Mesenteric fat pad (tissue), 1 donor: ENCODE measurements at regions not wholly inside any gene's neighbourhood (a gene's known extent, or its start where the extent isn't known, plus 50 kb on each side); places are given as distances from the start of the nearest gene placed in this dataset.
"Not testable (repeated sequence)": the region's sequence is repeated elsewhere in the genome, so short reads cannot be mapped to it uniquely, and the experiment has no call there.

Source experiments
- DNase-seq: peaks from one replicate; pipeline ENCODE4 v3.0.0-alpha.2; 2020; ENCODE audit warnings: low spot score
- donor health status: DM: yes; HTN: yes; CAD: no.

GRCh38 chr9:31969552-31969951, 414.9 kb upstream of the ACO1 start:
- no peak for DNase-seq

GRCh38 chr9:31983895-31984294, 400.5 kb upstream of the ACO1 start:
- no peak for DNase-seq

- no peak for DNase-seq
These were observed 388.1 kb upstream of the ACO1 start for GRCh38 chr9:31996331-31996730.

- no peak for DNase-seq
These were observed 379.9 kb upstream of the ACO1 start for GRCh38 chr9:32004431-32005076.

- no peak for DNase-seq
These were observed 374.1 kb upstream of the ACO1 start for GRCh38 chr9:32010322-32010721.

GRCh38 chr9:32011049-32011448, 373.4 kb upstream of the ACO1 start:
- DNase-seq, result no peak

GRCh38 chr9:32015795-32016194, 368.6 kb upstream of the ACO1 start:
- no peak for DNase-seq

GRCh38 chr9:32045513-32045912, 338.9 kb upstream of the ACO1 start:
- DNase-seq, result no peak

GRCh38 chr9:32067261-32067660, 317.2 kb upstream of the ACO1 start:
- DNase-seq, result no peak

GRCh38 chr9:32069169-32069813, 315.2 kb upstream of the ACO1 start:
- no peak for DNase-seq

- peak; percentile 72 for DNase-seq
These were observed 314.5 kb upstream of the ACO1 start for GRCh38 chr9:32069969-32070368.

- DNase-seq, result no peak
These were observed 311.9 kb upstream of the ACO1 start for GRCh38 chr9:32072570-32072969.

GRCh38 chr9:32092031-32092430, 292.4 kb upstream of the ACO1 start:
- no peak for DNase-seq

GRCh38 chr9:32117291-32117690, 267.2 kb upstream of the ACO1 start:
- no peak for DNase-seq

GRCh38 chr9:32128546-32128945, 255.9 kb upstream of the ACO1 start:
- DNase-seq, result no peak

GRCh38 chr9:32130709-32131108, 253.7 kb upstream of the ACO1 start:
- not testable (repeated sequence) for DNase-seq

GRCh38 chr9:32136700-32137339, 247.6 kb upstream of the ACO1 start:
- no peak for DNase-seq

GRCh38 chr9:32142074-32142473, 242.4 kb upstream of the ACO1 start:
- no peak for DNase-seq

- DNase-seq, result not testable (repeated sequence)
These were observed 235.9 kb upstream of the ACO1 start for GRCh38 chr9:32148553-32148952.

GRCh38 chr9:32161209-32161608, 223.2 kb upstream of the ACO1 start:
- no peak for DNase-seq

GRCh38 chr9:32161720-32162119, 222.7 kb upstream of the ACO1 start:
- DNase-seq, result no peak

GRCh38 chr9:32166316-32166715, 218.1 kb upstream of the ACO1 start:
- not testable (repeated sequence) for DNase-seq

GRCh38 chr9:32171339-32171738, 213.1 kb upstream of the ACO1 start:
- DNase-seq, result no peak
